ACC112 (cell line): ENCODE measurements at regions not wholly inside any gene's neighbourhood (a gene's known extent, or its start where the extent isn't known, plus 50 kb on each side); places are given as distances from the start of the nearest gene placed in this dataset.
A peak's percentile ranks its signal among the peaks of the same experiment; 100 is the strongest.

ENCODE experiments used
- H2AFZ ChIP-seq: fragments of 200-600 bp; sonication (generic); one replicate; pipeline ENCODE4 v1.6.0; 2017; ENCODE audit warnings: antibody characterized with exemption, low read length; ENCODE audit not compliant: unreplicated experiment
- H3K27ac ChIP-seq: fragments of 200-600 bp; sonication (generic); 2 replicates; pipeline ENCODE4 v1.5.1; 2014; ENCODE audit warnings: low read depth, mild to moderate bottlenecking, antibody characterized with exemption, low read length, moderate library complexity
- H3K27me3 ChIP-seq: fragments of 200-600 bp; sonication (generic); 2 replicates; pipeline ENCODE4 v1.6.1; 2014; ENCODE audit warnings: mild to moderate bottlenecking, antibody characterized with exemption, low read length, moderate library complexity, mixed read lengths; ENCODE audit not compliant: insufficient read depth
- H3K36me3 ChIP-seq: fragments of 200-600 bp; sonication (generic); 2 replicates; pipeline ENCODE4 v1.6.1; 2016; ENCODE audit warnings: mild to moderate bottlenecking, antibody characterized with exemption, low read length, moderate library complexity, mixed read lengths; ENCODE audit not compliant: insufficient read depth
- H3K4me1 ChIP-seq: fragments of 200-600 bp; sonication (generic); one replicate; pipeline ENCODE4 v1.6.1; 2016; ENCODE audit warnings: low read length, mixed read lengths; ENCODE audit not compliant: insufficient read depth, unreplicated experiment, control insufficient read depth
- H3K4me3 ChIP-seq: fragments of 200-600 bp; sonication (generic); 2 replicates; pipeline ENCODE4 v1.5.1; 2014; ENCODE audit warnings: mild to moderate bottlenecking, low read depth, low read length
- H3K79me2 ChIP-seq: fragments of 200-600 bp; sonication (generic); one replicate; pipeline ENCODE4 v1.6.0; 2016; ENCODE audit warnings: low read length; ENCODE audit not compliant: control insufficient read depth, unreplicated experiment, insufficient read depth

GRCh38 chr6:25122001-25122400 lies 157.2 kb upstream of the CARMIL1 start:
- Histone ChIP-seq H3K4me1 (no peaks in the 10 kb centered on the region), H3K27me3 (no peaks in the 10 kb centered on the region), H3K27ac (no peak overlapping the region), H3K36me3 (0 out of 2 replicates have a peak, but pooled peaks cover 3% of the 10 kb centered on the region), H3K79me2 (no peaks in the 10 kb centered on the region), H2AFZ (no peak overlapping the region), H3K4me3 (no peak overlapping the region)

- H3K27me3 ChIP-seq = no peaks in the 10 kb centered on the region
- H2AFZ ChIP-seq = no peak overlapping the region
- H3K4me3 ChIP-seq = no peak overlapping the region
- H3K4me1 ChIP-seq = no peaks in the 10 kb centered on the region
- 0 out of 2 replicates have a peak, but pooled peaks cover 3% of the 10 kb centered on the region for H3K36me3 ChIP-seq
- H3K27ac ChIP-seq = no peak overlapping the region
- no peaks in the 10 kb centered on the region for H3K79me2 ChIP-seq
These were observed 156.4 kb upstream of the CARMIL1 start for GRCh38 chr6:25122622-25123237.

GRCh38 chr6:25124216-25124715 lies 154.9 kb upstream of the CARMIL1 start:
- Histone ChIP-seq H3K79me2 (no peaks in the 10 kb centered on the region), H3K36me3 (0 out of 2 replicates have a peak, but pooled peaks cover 3% of the 10 kb centered on the region), H2AFZ (no peak overlapping the region), H3K4me3 (no peak overlapping the region), H3K4me1 (no peaks in the 10 kb centered on the region), H3K27me3 (no peaks in the 10 kb centered on the region), H3K27ac (no peak overlapping the region)

- no peaks in the 10 kb centered on the region for H3K27me3 ChIP-seq
- no peak overlapping the region for H3K4me3 ChIP-seq
- no peaks in the 10 kb centered on the region for H3K4me1 ChIP-seq
- H3K79me2 ChIP-seq = no peaks in the 10 kb centered on the region
- no peak overlapping the region for H2AFZ ChIP-seq
- 0 out of 2 replicates have a peak, but pooled peaks cover 3% of the 10 kb centered on the region for H3K36me3 ChIP-seq
- no peak overlapping the region for H3K27ac ChIP-seq
These were observed 153.4 kb upstream of the CARMIL1 start for GRCh38 chr6:25125736-25126135.

GRCh38 chr6:25127076-25127837 lies 151.9 kb upstream of the CARMIL1 start:
- H3K4me1 ChIP-seq = no peaks in the 10 kb centered on the region
- no peaks in the 10 kb centered on the region for H3K27me3 ChIP-seq
- no peak overlapping the region for H3K27ac ChIP-seq
- no peaks in the 10 kb centered on the region for H3K79me2 ChIP-seq
- no peak overlapping the region for H2AFZ ChIP-seq
- peaks cover 3% of the 10 kb centered on the region; the same call in 1 of the 2 replicates for H3K36me3 ChIP-seq
- H3K4me3 ChIP-seq = no peak overlapping the region

GRCh38 chr6:25130518-25130917 lies 148.7 kb upstream of the CARMIL1 start:
- H3K79me2 ChIP-seq = no peaks in the 10 kb centered on the region
- H3K27ac ChIP-seq = no peak overlapping the region
- no peak overlapping the region for H2AFZ ChIP-seq
- H3K36me3 ChIP-seq = peaks cover 30% of the 10 kb centered on the region
- no peak overlapping the region for H3K4me3 ChIP-seq
- H3K27me3 ChIP-seq = no peaks in the 10 kb centered on the region
- H3K4me1 ChIP-seq = no peaks in the 10 kb centered on the region

- Histone ChIP-seq H3K4me3 (no peak overlapping the region), H3K27ac (no peak overlapping the region)
These were observed 146.2 kb upstream of the CARMIL1 start for GRCh38 chr6:25132934-25133333.

GRCh38 chr6:25133568-25133967 lies 145.6 kb upstream of the CARMIL1 start:
- no peak overlapping the region for H3K4me3 ChIP-seq
- H3K79me2 ChIP-seq = no peaks in the 10 kb centered on the region

More at GRCh38 chr6:25132934-25133333, 146.2 kb upstream of the CARMIL1 start:
- Histone ChIP-seq H3K79me2 (no peaks in the 10 kb centered on the region), H3K27me3 (no peaks in the 10 kb centered on the region), H3K4me1 (peaks cover 14% of the 10 kb centered on the region), H3K36me3 (peaks cover 32% of the 10 kb centered on the region), H2AFZ (no peak overlapping the region)

GRCh38 chr6:25136854-25137253 lies 142.3 kb upstream of the CARMIL1 start:
- no peaks in the 10 kb centered on the region for H3K79me2 ChIP-seq
- peak overlapping the region; percentile 83 for H2AFZ ChIP-seq
- H3K27me3 ChIP-seq = no peaks in the 10 kb centered on the region
- H3K4me1 ChIP-seq = peaks cover 20% of the 10 kb centered on the region
- H3K4me3 ChIP-seq = peak overlapping the region; percentile 77
- H3K27ac ChIP-seq = no peak overlapping the region
- peaks cover 32% of the 10 kb centered on the region for H3K36me3 ChIP-seq

More at GRCh38 chr6:25133568-25133967, 145.6 kb upstream of the CARMIL1 start:
- peaks cover 32% of the 10 kb centered on the region for H3K36me3 ChIP-seq
- H3K27me3 ChIP-seq = no peaks in the 10 kb centered on the region
- no peak overlapping the region for H2AFZ ChIP-seq
- peaks cover 14% of the 10 kb centered on the region for H3K4me1 ChIP-seq
- no peak overlapping the region for H3K27ac ChIP-seq

- peak overlapping the region; percentile 98 for H2AFZ ChIP-seq
- peak overlapping the region; percentile 90 for H3K27ac ChIP-seq
- H3K4me3 ChIP-seq = peak overlapping the region; percentile 77
- peaks cover 20% of the 10 kb centered on the region for H3K4me1 ChIP-seq
- H3K36me3 ChIP-seq = peaks cover 30% of the 10 kb centered on the region
- H3K27me3 ChIP-seq = no peaks in the 10 kb centered on the region
- H3K79me2 ChIP-seq = no peaks in the 10 kb centered on the region
These were observed 141.7 kb upstream of the CARMIL1 start for GRCh38 chr6:25137480-25137879.

GRCh38 chr6:25137916-25138232 lies 141.3 kb upstream of the CARMIL1 start:
- H3K27ac ChIP-seq = peak overlapping the region; percentile 90
- peaks cover 26% of the 10 kb centered on the region for H3K36me3 ChIP-seq
- H3K79me2 ChIP-seq = no peaks in the 10 kb centered on the region
- H3K4me1 ChIP-seq = peaks cover 20% of the 10 kb centered on the region
- H3K27me3 ChIP-seq = no peaks in the 10 kb centered on the region
- peak overlapping the region; percentile 98 for H2AFZ ChIP-seq
- H3K4me3 ChIP-seq = peak overlapping the region; percentile 77
